AG04450 (cell line): ENCODE measurements at regions not wholly inside any gene's neighbourhood (a gene's known extent, or its start where the extent isn't known, plus 50 kb on each side); places are given as distances from the start of the nearest gene placed in this dataset.

Experiments
- CTCF ChIA-PET: fragments of 300-600, 350-600 bp; formaldehyde crosslinking; extraction: SDS; loops from one replicate; lab custom pipeline; 2022; ENCODE audit warnings: antibody characterized with exemption, inconsistent platforms; lab: Charles Lee
- POLR2A ChIA-PET: fragments of 350-600 bp; formaldehyde crosslinking; extraction: SDS; loops from one replicate; lab custom pipeline; 2021; ENCODE audit warnings: antibody characterized with exemption, inconsistent platforms; lab: Yijun Ruan, JAX
- DNase-seq: peaks from one replicate; pipeline ENCODE4 v3.0.0-alpha.2; 2011; ENCODE audit warnings: low read depth, low spot score
- H3K27ac ChIP-seq: one replicate; pipeline ENCODE4 v1.5.1; 2012; ENCODE audit warnings: low read depth, low read length, control low read depth
- H3K27me3 ChIP-seq: one replicate; pipeline ENCODE4 v1.6.0; 2012; ENCODE audit warnings: low read length; ENCODE audit not compliant: control insufficient read depth, insufficient read depth
- H3K4me3 ChIP-seq: 2 replicates; pipeline ENCODE4 v1.5.1; 2011; ENCODE audit warnings: mild to moderate bottlenecking, low read depth, low read length, control low read depth
- H3K9me3 ChIP-seq: 2 replicates; pipeline ENCODE4 v1.5.1; 2012; ENCODE audit warnings: low read length; ENCODE audit not compliant: control insufficient read depth, insufficient read depth
- CTCF ChIP-seq: IDR thresholded peaks from 2 replicates; pipeline ENCODE4 v1.5.1; 2011; ENCODE audit warnings: low read depth, low read length, control low read depth, inconsistent platforms

GRCh38 chr2:107735201-107735600, 91.5 kb upstream of the RGPD4 start:
- no peaks in the 10 kb centered on the region for H3K9me3 ChIP-seq
- ChIA-PET CTCF (no interaction called here), POLR2A (no interaction called here)
- no peak overlapping the region for H3K4me3 ChIP-seq
- no peak for DNase-seq
- no peak for TF ChIP-seq CTCF
- no peak overlapping the region for H3K27ac ChIP-seq
- no peaks in the 10 kb centered on the region for H3K27me3 ChIP-seq

GRCh38 chr2:107737756-107738155, 88.9 kb upstream of the RGPD4 start:
- POLR2A ChIA-PET = no interaction called here
- CTCF ChIA-PET = no interaction called here
- no peak for DNase-seq
- Histone ChIP-seq H3K27ac (no peak overlapping the region), H3K27me3 (no peaks in the 10 kb centered on the region), H3K9me3 (no peaks in the 10 kb centered on the region), H3K4me3 (no peak overlapping the region)
- no peak for TF ChIP-seq CTCF

GRCh38 chr2:107738266-107738665, 88.4 kb upstream of the RGPD4 start:
- H3K4me3 ChIP-seq = no peak overlapping the region
- no peaks in the 10 kb centered on the region for H3K9me3 ChIP-seq
- no peak for TF ChIP-seq CTCF
- no peak for DNase-seq
- no peaks in the 10 kb centered on the region for H3K27me3 ChIP-seq
- H3K27ac ChIP-seq = no peak overlapping the region
- ChIA-PET POLR2A (no interaction called here), CTCF (no interaction called here)

GRCh38 chr2:107740300-107740699, 86.4 kb upstream of the RGPD4 start:
- ChIA-PET POLR2A (no interaction called here), CTCF (no interaction called here)
- Histone ChIP-seq H3K9me3 (no peaks in the 10 kb centered on the region), H3K27me3 (no peaks in the 10 kb centered on the region), H3K27ac (no peak overlapping the region), H3K4me3 (no peak overlapping the region)
- DNase-seq = no peak
- no peak for TF ChIP-seq CTCF

GRCh38 chr2:107742460-107743027, 84.1 kb upstream of the RGPD4 start:
- TF ChIP-seq CTCF = no peak
- Histone ChIP-seq H3K9me3 (peaks cover under 1% of the 10 kb centered on the region; the same call in 1 of the 2 replicates), H3K4me3 (no peak overlapping the region), H3K27ac (no peak overlapping the region), H3K27me3 (no peaks in the 10 kb centered on the region)
- ChIA-PET POLR2A (no interaction called here), CTCF (no interaction called here)
- no peak for DNase-seq
